SK-N-SH treated with all-trans-retinoic acid at 6 μM for 48 hours (cell line): ENCODE measurements at regions not wholly inside any gene's neighbourhood (a gene's known extent, or its start where the extent isn't known, plus 50 kb on each side); places are given as distances from the start of the nearest gene placed in this dataset.

ENCODE experiments used
- ATAC-seq: fragments of 200-7000 bp; cut with Tn5 transposase; 3 replicates; pipeline ENCODE4 v1.9.1; 2020; ENCODE audit warnings: mild to moderate bottlenecking, moderate library complexity
- ARNTL ChIP-seq: fragments of 450-650 bp; formaldehyde crosslinking; IDR thresholded peaks from 2 replicates; pipeline ENCODE4 v1.5.0; 2020; ENCODE audit warnings: low read depth, mild to moderate bottlenecking, moderate library complexity, borderline replicate concordance
- BACH2 ChIP-seq: fragments of 250-450 bp; sonication (Bioruptor Pico); IDR thresholded peaks from 2 replicates; pipeline ENCODE4 v1.9.0; 2021; ENCODE audit warnings: mild to moderate bottlenecking, borderline replicate concordance
- CSDC2 ChIP-seq: fragments of 250-450 bp; sonication (Bioruptor Pico); IDR thresholded peaks from 2 replicates; pipeline ENCODE4 v1.5.0; 2020; ENCODE audit warnings: mild to moderate bottlenecking, moderate library complexity
- ESRRG ChIP-seq: fragments of 250-450 bp; sonication (Bioruptor Pico); IDR thresholded peaks from 2 replicates; pipeline ENCODE4 v1.6.1; 2021; ENCODE audit warnings: mild to moderate bottlenecking
- GLIS3 ChIP-seq: fragments of 250-450 bp; sonication (Bioruptor Pico); IDR thresholded peaks from 2 replicates; pipeline ENCODE4 v1.5.0; 2020; ENCODE audit warnings: mild to moderate bottlenecking, moderate library complexity
- ISL1 ChIP-seq: fragments of 250-450 bp; sonication (Bioruptor Pico); IDR thresholded peaks from 2 replicates; pipeline ENCODE4 v2.1.2; 2022; ENCODE audit warnings: mild to moderate bottlenecking, moderate library complexity
- OSR1 ChIP-seq: fragments of 250-450 bp; sonication (Bioruptor Pico); IDR thresholded peaks from 2 replicates; pipeline ENCODE4 v1.8.0; 2022; ENCODE audit warnings: moderate library complexity, mild to moderate bottlenecking, inconsistent platforms
- PPARA ChIP-seq: fragments of 250-450 bp; sonication (Bioruptor Pico); IDR thresholded peaks from 2 replicates; pipeline ENCODE4 v1.5.0; 2020; ENCODE audit warnings: mild to moderate bottlenecking, borderline replicate concordance
- RARB ChIP-seq: fragments of 250-450 bp; sonication (Bioruptor Pico); IDR thresholded peaks from 2 replicates; pipeline ENCODE4 v1.8.0; 2021; ENCODE audit warnings: mild to moderate bottlenecking, moderate library complexity
- SNAI2 ChIP-seq: fragments of 250-450 bp; sonication (Bioruptor Pico); IDR thresholded peaks from 2 replicates; pipeline ENCODE4 v1.5.0; 2020; ENCODE audit warnings: mild to moderate bottlenecking, moderate library complexity
- TOX ChIP-seq: fragments of 250-450 bp; sonication (Bioruptor Pico); IDR thresholded peaks from 2 replicates; pipeline ENCODE4 v1.8.0; 2021; ENCODE audit warnings: mild to moderate bottlenecking, moderate library complexity, borderline replicate concordance
- ZC3H10 ChIP-seq: fragments of 250-450 bp; sonication (Bioruptor Pico); IDR thresholded peaks from 2 replicates; pipeline ENCODE4 v1.5.1; 2021; ENCODE audit warnings: mild to moderate bottlenecking, moderate library complexity
- ZFP3 ChIP-seq: fragments of 250-450 bp; sonication (Bioruptor Pico); IDR thresholded peaks from 2 replicates; pipeline ENCODE4 v1.5.0; 2020; ENCODE audit warnings: mild to moderate bottlenecking, moderate library complexity
- ZFP30 ChIP-seq: fragments of 450-650 bp; formaldehyde crosslinking; IDR thresholded peaks from 2 replicates; pipeline ENCODE4 v1.5.0; 2022; ENCODE audit warnings: mild to moderate bottlenecking, moderate library complexity
- ZNF565 ChIP-seq: fragments of 450-650 bp; formaldehyde crosslinking; conservative IDR thresholded peaks from 2 replicates; pipeline ENCODE4 v1.5.0; 2020; ENCODE audit warnings: low read depth, mild to moderate bottlenecking, moderate library complexity
- ZNF70 ChIP-seq: fragments of 450-650 bp; formaldehyde crosslinking; IDR thresholded peaks from 2 replicates; pipeline ENCODE4 v1.5.0; 2020; ENCODE audit warnings: mild to moderate bottlenecking, moderate library complexity
- ZNF8 ChIP-seq: fragments of 450-650 bp; formaldehyde crosslinking; IDR thresholded peaks from 2 replicates; pipeline ENCODE4 v1.5.0; 2020; ENCODE audit warnings: mild to moderate bottlenecking, moderate library complexity
- TF ChIP-seq, protein P1 (sequence below): fragments of 250-450 bp; sonication (Bioruptor Pico); IDR thresholded peaks from 2 replicates; pipeline ENCODE4 v1.8.0; 2021; ENCODE audit warnings: low read depth, mild to moderate bottlenecking, moderate library complexity, borderline replicate concordance
- TF ChIP-seq, protein P2 (sequence below): fragments of 250-450 bp; sonication (Bioruptor Pico); IDR thresholded peaks from 2 replicates; pipeline ENCODE4 v1.5.0; 2020; ENCODE audit warnings: mild to moderate bottlenecking, moderate library complexity
- TF ChIP-seq, protein P3 (sequence below): fragments of 250-450 bp; sonication (Bioruptor Pico); IDR thresholded peaks from 2 replicates; pipeline ENCODE4 v1.5.1; 2021; ENCODE audit warnings: mild to moderate bottlenecking, moderate library complexity
- TF ChIP-seq, protein P4 (sequence below): fragments of 250-450 bp; sonication (Bioruptor Pico); IDR thresholded peaks from 2 replicates; pipeline ENCODE4 v1.8.0; 2020; ENCODE audit warnings: mild to moderate bottlenecking, moderate library complexity, borderline replicate concordance

DNA sequence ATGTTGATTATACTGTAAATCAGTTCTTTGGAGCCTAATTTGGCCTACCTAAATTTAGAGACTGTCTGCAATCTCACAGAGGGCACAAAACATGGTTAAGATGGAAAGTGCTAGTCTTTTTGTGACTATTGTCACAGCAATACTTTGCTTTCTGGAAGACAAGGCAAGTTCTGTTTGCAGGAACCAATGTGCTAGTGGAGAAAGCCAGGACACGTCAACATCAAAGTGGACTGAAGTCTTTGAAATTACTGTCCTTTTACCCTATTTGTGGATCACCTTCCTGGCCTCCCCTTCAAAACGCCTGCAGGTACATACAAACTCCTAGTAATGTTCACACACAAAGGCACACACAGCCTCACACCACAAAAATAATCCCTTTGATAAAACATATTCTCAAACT lies 248.7 kb downstream of the MAN2A1 start:
- ATAC-seq: no peak
- TF ChIP-seq TOX (CRISPR knock-in tag) (no peak), ZNF565 (CRISPR knock-in tag) (no peak), SNAI2 (CRISPR knock-in tag) (no peak), ZC3H10 (no peak), ZNF70 (CRISPR knock-in tag) (no peak), ZFP30 (no peak), ARNTL (CRISPR knock-in tag) (no peak), BACH2 (no peak), OSR1 (CRISPR knock-in tag) (no peak)
- TF ChIP-seq, protein P1, sequence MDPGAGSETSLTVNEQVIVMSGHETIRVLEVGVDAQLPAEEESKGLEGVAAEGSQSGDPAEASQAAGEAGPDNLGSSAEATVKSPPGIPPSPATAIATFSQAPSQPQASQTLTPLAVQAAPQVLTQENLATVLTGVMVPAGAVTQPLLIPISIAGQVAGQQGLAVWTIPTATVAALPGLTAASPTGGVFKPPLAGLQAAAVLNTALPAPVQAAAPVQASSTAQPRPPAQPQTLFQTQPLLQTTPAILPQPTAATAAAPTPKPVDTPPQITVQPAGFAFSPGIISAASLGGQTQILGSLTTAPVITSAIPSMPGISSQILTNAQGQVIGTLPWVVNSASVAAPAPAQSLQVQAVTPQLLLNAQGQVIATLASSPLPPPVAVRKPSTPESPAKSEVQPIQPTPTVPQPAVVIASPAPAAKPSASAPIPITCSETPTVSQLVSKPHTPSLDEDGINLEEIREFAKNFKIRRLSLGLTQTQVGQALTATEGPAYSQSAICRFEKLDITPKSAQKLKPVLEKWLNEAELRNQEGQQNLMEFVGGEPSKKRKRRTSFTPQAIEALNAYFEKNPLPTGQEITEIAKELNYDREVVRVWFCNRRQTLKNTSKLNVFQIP: no peak
- TF ChIP-seq, protein P2, sequence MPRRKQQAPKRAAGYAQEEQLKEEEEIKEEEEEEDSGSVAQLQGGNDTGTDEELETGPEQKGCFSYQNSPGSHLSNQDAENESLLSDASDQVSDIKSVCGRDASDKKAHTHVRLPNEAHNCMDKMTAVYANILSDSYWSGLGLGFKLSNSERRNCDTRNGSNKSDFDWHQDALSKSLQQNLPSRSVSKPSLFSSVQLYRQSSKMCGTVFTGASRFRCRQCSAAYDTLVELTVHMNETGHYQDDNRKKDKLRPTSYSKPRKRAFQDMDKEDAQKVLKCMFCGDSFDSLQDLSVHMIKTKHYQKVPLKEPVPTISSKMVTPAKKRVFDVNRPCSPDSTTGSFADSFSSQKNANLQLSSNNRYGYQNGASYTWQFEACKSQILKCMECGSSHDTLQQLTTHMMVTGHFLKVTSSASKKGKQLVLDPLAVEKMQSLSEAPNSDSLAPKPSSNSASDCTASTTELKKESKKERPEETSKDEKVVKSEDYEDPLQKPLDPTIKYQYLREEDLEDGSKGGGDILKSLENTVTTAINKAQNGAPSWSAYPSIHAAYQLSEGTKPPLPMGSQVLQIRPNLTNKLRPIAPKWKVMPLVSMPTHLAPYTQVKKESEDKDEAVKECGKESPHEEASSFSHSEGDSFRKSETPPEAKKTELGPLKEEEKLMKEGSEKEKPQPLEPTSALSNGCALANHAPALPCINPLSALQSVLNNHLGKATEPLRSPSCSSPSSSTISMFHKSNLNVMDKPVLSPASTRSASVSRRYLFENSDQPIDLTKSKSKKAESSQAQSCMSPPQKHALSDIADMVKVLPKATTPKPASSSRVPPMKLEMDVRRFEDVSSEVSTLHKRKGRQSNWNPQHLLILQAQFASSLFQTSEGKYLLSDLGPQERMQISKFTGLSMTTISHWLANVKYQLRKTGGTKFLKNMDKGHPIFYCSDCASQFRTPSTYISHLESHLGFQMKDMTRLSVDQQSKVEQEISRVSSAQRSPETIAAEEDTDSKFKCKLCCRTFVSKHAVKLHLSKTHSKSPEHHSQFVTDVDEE (CRISPR knock-in tag): no peak

DNA sequence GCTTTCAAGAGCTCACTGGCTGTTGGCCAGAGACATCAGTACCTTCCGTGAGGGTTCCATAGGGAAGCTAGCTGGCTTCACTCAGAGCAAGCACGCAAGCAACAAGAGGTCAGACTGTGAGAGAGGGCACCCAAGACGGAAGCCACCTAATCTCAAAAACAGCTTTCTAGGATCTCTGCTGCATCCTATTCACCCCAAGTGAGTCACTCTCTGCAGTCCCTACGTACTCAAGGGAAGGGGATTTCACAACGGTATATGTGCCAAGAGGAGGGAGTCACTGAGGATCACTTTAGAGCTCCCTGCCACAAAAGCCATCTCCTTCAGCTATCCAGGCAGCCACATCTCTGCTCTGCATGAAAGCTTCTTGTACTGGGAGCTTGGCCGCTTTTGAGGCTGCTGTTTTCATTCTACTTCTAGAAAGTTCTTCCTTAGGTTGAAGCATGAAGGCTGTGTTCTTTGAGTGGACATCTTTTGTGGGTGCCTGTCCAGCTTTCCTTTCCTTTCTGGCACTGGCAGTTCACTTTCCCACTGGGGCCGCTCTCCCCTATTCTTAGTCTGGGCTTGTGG lies 249.5 kb downstream of the MAN2A1 start:
- no peak for ATAC-seq
- TF ChIP-seq RARB: no peak
- no peak for TF ChIP-seq ZNF8 (CRISPR knock-in tag)
- no peak for TF ChIP-seq ZFP3 (CRISPR knock-in tag)
- TF ChIP-seq, protein P3, sequence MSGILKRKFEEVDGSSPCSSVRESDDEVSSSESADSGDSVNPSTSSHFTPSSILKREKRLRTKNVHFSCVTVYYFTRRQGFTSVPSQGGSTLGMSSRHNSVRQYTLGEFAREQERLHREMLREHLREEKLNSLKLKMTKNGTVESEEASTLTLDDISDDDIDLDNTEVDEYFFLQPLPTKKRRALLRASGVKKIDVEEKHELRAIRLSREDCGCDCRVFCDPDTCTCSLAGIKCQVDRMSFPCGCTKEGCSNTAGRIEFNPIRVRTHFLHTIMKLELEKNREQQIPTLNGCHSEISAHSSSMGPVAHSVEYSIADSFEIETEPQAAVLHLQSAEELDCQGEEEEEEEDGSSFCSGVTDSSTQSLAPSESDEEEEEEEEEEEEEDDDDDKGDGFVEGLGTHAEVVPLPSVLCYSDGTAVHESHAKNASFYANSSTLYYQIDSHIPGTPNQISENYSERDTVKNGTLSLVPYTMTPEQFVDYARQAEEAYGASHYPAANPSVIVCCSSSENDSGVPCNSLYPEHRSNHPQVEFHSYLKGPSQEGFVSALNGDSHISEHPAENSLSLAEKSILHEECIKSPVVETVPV (CRISPR knock-in tag): no peak
- no peak for TF ChIP-seq ZFP30
- TF ChIP-seq ZNF565 (CRISPR knock-in tag): no peak
- TF ChIP-seq, protein P1: no peak
- no peak for TF ChIP-seq CSDC2 (CRISPR knock-in tag)
- TF ChIP-seq ESRRG: no peak
- TF ChIP-seq SNAI2 (CRISPR knock-in tag): no peak
- TF ChIP-seq ZNF70 (CRISPR knock-in tag): no peak
- TF ChIP-seq BACH2: no peak
- TF ChIP-seq GLIS3 (CRISPR knock-in tag): no peak

DNA sequence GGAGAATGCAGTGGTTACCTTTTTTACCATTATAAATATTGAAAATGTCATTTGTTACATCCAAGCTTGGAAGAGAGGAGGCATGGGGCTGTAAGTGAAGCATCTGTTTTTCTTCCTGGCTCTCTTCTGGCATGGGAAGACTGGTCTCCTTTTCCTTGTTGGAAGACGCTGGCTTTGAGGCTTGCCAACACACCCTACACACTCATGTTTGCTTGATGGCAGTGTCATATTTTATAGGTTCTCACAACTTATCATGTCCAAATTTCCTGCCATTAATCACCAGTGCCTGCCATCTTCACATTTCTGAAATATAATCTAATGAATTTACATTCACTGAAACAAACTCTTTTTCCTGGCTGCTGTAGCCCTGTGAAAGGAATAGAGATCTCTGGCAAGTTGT lies 252.9 kb downstream of the MAN2A1 start:
- peak; percentile 93 for ATAC-seq
- TF ChIP-seq ARNTL (CRISPR knock-in tag): no peak
- TF ChIP-seq ZFP30: no peak
- peak; percentile 38; the same call in 1 of the 2 replicates for TF ChIP-seq ZC3H10
- TF ChIP-seq PPARA (CRISPR knock-in tag): no peak
- TF ChIP-seq ZNF8 (CRISPR knock-in tag): no peak
- TF ChIP-seq OSR1 (CRISPR knock-in tag): peak; percentile 75; the same call in 1 of the 2 replicates
- TF ChIP-seq ZFP3 (CRISPR knock-in tag): no peak
- no peak for TF ChIP-seq GLIS3 (CRISPR knock-in tag)
- TF ChIP-seq ISL1 (CRISPR knock-in tag): peak; percentile 77
- TF ChIP-seq, protein P4, sequence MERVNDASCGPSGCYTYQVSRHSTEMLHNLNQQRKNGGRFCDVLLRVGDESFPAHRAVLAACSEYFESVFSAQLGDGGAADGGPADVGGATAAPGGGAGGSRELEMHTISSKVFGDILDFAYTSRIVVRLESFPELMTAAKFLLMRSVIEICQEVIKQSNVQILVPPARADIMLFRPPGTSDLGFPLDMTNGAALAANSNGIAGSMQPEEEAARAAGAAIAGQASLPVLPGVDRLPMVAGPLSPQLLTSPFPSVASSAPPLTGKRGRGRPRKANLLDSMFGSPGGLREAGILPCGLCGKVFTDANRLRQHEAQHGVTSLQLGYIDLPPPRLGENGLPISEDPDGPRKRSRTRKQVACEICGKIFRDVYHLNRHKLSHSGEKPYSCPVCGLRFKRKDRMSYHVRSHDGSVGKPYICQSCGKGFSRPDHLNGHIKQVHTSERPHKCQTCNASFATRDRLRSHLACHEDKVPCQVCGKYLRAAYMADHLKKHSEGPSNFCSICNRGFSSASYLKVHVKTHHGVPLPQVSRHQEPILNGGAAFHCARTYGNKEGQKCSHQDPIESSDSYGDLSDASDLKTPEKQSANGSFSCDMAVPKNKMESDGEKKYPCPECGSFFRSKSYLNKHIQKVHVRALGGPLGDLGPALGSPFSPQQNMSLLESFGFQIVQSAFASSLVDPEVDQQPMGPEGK (CRISPR knock-in tag): peak; percentile 26; the same call in 1 of the 2 replicates
- TF ChIP-seq RARB: peak; percentile 89; the same call in 1 of the 2 replicates
- peak; percentile 95 for TF ChIP-seq TOX (CRISPR knock-in tag)
